Ascending aorta (tissue), 2 donors: ENCODE measurements at regions not wholly inside any gene's neighbourhood (a gene's known extent, or its start where the extent isn't known, plus 50 kb on each side); places are given as distances from the start of the nearest gene placed in this dataset.

Source experiments
- DNase-seq, 2 donors: peaks; one replicate each; pipeline ENCODE4 v3.0.0-alpha.2; 2019; ENCODE audit warnings: low spot score in 2 of 2
- H3K27ac ChIP-seq, 2 donors: fragments of 200-600 bp; sonication (generic); one replicate each; pipeline ENCODE4 v1.5.1; 2016 to 2017; ENCODE audit warnings: mild to moderate bottlenecking in 1 of 2
- H3K27me3 ChIP-seq: fragments of 200-600 bp; sonication (generic); one replicate; pipeline ENCODE4 v1.5.1; 2017
- H3K36me3 ChIP-seq, 2 donors: fragments of 200-600 bp; sonication (generic); one replicate each; pipeline ENCODE4 v1.5.1; 2016
- H3K4me1 ChIP-seq, 2 donors: fragments of 200-600 bp; sonication (generic); one replicate each; pipeline ENCODE4 v1.5.1; 2016 to 2017; ENCODE audit warnings: mild to moderate bottlenecking in 1 of 2
- H3K4me3 ChIP-seq, 2 donors: fragments of 200-600 bp; sonication (generic); one replicate each; pipeline ENCODE4 v1.5.1; 2016 to 2017; ENCODE audit warnings: mild to moderate bottlenecking in 1 of 2
- H3K9me3 ChIP-seq, 2 donors: fragments of 200-600 bp; sonication (generic); one replicate each; pipeline ENCODE4 v1.5.1; 2016
- CTCF ChIP-seq, 3 experiments: fragments of 200-600 bp in 2 of 3; fragments of 450-650 bp in 1 of 3; sonication (generic) in 2 of 3; IDR thresholded peaks; one replicate each; pipeline ENCODE4 v1.5.1; 2016 to 2019; ENCODE audit warnings: antibody characterized with exemption in 3 of 3, mild to moderate bottlenecking in 1 of 3, moderate library complexity in 1 of 3
- intact Hi-C: fragments of 100-400 bp; cut with DNase I; formaldehyde crosslinking; loops from one replicate; pipeline ENCODE4 v1.15.1; 2023

GRCh38 chr4:136985683-136986082 is 546.6 kb downstream of the PCDH18 start:
- H3K9me3 ChIP-seq, result no peaks in the 10 kb centered on the region
- no peak for TF ChIP-seq CTCF (IDR thresholded peaks at IDR 0.05)
- no peak for DNase-seq
- intact Hi-C loops, result no loop called here
- no peak overlapping the region for H3K27ac ChIP-seq
- H3K4me1 ChIP-seq, result no peaks in the 10 kb centered on the region
- no peak overlapping the region for H3K4me3 ChIP-seq
- no peaks in the 10 kb centered on the region for H3K27me3 ChIP-seq
- no peaks in the 10 kb centered on the region for H3K36me3 ChIP-seq

- Histone ChIP-seq H3K9me3 (no peaks in the 10 kb centered on the region), H3K27me3 (no peaks in the 10 kb centered on the region), H3K36me3 (no peaks in the 10 kb centered on the region), H3K27ac (no peak overlapping the region), H3K4me3 (no peak overlapping the region), H3K4me1 (no peaks in the 10 kb centered on the region)
- intact Hi-C loops, result no loop called here
- no peak for TF ChIP-seq CTCF (IDR thresholded peaks at IDR 0.05)
- DNase-seq, result no peak
Measured at GRCh38 chr4:136967069-136967468, 565.2 kb downstream of the PCDH18 start.

DNA sequence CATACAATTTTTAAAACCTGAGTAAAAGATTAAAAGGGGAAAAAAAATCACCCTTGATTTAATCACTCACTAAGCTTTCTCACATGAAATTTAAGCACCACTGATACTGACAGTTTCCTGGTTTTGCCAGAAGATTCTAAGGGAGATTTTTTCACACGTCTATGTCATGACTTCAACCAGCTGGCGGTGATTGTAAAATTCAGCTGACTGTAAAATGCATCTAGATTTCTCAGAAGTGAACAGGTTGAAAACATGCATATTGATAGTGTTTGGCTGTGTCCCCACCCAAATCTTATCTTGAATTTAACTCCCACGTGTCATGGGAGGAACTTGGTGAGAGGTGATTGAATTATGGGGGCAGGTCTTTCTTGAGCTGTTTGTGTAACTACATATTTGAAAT is 566.8 kb downstream of the PCDH18 start:
- no peak for TF ChIP-seq CTCF (IDR thresholded peaks at IDR 0.05)
- DNase-seq, result no peak
- Histone ChIP-seq H3K9me3 (no peaks in the 10 kb centered on the region), H3K4me3 (no peak overlapping the region), H3K4me1 (no peaks in the 10 kb centered on the region), H3K27me3 (no peaks in the 10 kb centered on the region), H3K27ac (no peak overlapping the region), H3K36me3 (no peaks in the 10 kb centered on the region)
- intact Hi-C loops, result no loop called here

- no peaks in the 10 kb centered on the region for H3K36me3 ChIP-seq
- H3K4me1 ChIP-seq, result no peaks in the 10 kb centered on the region
- no peak for TF ChIP-seq CTCF (IDR thresholded peaks at IDR 0.05)
- H3K9me3 ChIP-seq, result no peaks in the 10 kb centered on the region
- no peak for DNase-seq
- H3K27ac ChIP-seq, result no peak overlapping the region
- H3K4me3 ChIP-seq, result no peak overlapping the region
- no peaks in the 10 kb centered on the region for H3K27me3 ChIP-seq
- intact Hi-C loops, result no loop called here
Measured at GRCh38 chr4:136962868-136963267, 569.4 kb downstream of the PCDH18 start.

DNA sequence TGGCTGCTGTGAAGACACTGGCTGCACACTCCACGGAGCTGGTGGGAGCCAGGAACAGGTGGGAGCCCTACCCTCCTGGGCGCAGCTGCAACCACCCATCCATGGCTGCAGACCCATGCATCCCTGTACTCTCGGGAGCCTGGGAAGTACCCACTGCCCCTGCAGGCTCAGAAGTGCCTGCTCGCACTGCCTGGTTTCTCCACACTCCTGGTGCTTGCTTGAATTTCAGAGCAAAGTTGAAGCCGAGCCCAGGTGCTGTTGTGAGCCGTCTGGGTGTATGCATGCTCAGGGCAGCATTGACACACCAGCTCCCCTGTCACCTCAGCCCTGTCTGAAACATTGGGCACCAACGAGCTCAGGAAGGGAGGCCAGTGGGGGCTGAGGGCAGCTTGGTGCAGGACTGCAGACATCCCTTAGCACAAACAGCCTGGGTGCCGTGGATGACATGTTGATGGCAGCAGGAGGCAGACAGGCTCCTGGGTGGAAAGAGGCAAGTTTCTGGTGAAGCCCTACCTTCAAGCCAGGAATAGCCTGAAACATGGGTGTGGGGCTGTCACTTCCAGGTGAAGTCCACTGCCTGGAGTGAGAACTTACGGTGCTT is 585.9 kb downstream of the PCDH18 start:
- H3K9me3 ChIP-seq, result no peaks in the 10 kb centered on the region
- no peak overlapping the region for H3K27ac ChIP-seq
- DNase-seq, result no peak
- H3K4me3 ChIP-seq, result no peak overlapping the region
- H3K4me1 ChIP-seq, result no peaks in the 10 kb centered on the region
- H3K36me3 ChIP-seq, result no peaks in the 10 kb centered on the region
- no peaks in the 10 kb centered on the region for H3K27me3 ChIP-seq
- intact Hi-C loops, result no loop called here
- no peak for TF ChIP-seq CTCF (IDR thresholded peaks at IDR 0.05)

GRCh38 chr4:136939781-136940180 is 592.5 kb downstream of the PCDH18 start:
- intact Hi-C loops, result no loop called here
- H3K9me3 ChIP-seq, result no peaks in the 10 kb centered on the region
- DNase-seq, result no peak
- no peaks in the 10 kb centered on the region for H3K27me3 ChIP-seq
- TF ChIP-seq CTCF (IDR thresholded peaks at IDR 0.05), result no peak
- no peak overlapping the region for H3K27ac ChIP-seq
- no peaks in the 10 kb centered on the region for H3K36me3 ChIP-seq
- H3K4me1 ChIP-seq, result no peaks in the 10 kb centered on the region
- no peak overlapping the region for H3K4me3 ChIP-seq
